ENCODE measurements at regions not wholly inside any gene's neighbourhood (a gene's known extent, or its start where the extent isn't known, plus 50 kb on each side); places are given as distances from the start of the nearest gene placed in this dataset.

DNA sequence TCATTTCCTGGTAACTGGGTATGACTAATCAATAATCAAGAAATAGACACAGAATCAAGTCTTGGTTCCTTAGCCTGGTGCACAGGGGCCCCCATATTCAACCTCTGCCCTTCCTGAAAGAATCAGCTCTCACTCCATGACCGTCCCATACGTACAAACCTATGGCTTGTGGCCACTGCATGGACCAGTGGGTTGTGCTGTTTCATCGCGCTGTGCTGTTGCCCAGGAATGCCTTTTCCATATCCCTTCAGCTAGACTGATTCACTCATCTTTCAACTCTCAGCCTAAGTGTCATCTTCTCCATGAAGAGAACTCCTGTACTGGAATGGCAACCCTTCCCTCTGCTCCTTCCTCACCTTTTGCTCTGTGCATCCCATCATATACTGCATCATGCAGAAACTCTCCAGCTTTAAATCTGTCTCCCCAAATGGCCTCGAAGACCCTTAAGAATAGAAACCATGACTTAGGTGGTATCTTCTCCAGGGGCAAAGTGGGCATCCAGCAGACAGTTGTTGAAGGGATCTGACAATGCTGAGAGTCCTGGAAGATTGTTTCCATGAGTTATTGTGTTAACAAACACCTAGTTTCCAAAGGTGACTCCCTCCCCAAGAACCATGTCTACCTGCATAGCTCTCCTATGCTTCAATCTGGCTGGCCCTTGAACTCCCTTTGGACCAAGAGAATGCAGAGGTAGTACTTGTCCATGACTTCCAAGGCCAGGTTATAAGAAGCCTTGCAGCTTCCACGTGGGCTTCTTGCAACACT lies 180.8 kb downstream of the ACTL7B start:
- DNase-seq = no peak

DNA sequence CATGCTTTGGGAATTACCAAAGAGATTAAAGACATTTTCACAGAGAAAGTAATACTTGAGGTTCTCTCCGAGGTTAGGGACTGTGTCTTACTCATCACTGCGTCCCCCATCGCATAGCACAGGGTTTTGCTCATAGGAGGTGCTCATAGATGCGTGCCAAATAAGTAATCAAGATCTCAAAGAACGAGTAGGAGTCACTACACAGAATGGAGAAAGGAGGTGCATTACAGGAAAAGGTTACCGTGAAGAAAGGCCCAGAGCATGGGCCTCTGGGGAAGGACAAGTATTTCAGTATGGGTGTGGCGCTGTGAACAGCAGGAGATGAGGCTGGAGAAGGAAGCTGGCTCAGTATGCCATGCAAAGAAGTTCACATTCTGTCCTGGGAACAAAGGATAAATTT lies 182.4 kb downstream of the ACTL7B start:
- DNase-seq = no peak

DNA sequence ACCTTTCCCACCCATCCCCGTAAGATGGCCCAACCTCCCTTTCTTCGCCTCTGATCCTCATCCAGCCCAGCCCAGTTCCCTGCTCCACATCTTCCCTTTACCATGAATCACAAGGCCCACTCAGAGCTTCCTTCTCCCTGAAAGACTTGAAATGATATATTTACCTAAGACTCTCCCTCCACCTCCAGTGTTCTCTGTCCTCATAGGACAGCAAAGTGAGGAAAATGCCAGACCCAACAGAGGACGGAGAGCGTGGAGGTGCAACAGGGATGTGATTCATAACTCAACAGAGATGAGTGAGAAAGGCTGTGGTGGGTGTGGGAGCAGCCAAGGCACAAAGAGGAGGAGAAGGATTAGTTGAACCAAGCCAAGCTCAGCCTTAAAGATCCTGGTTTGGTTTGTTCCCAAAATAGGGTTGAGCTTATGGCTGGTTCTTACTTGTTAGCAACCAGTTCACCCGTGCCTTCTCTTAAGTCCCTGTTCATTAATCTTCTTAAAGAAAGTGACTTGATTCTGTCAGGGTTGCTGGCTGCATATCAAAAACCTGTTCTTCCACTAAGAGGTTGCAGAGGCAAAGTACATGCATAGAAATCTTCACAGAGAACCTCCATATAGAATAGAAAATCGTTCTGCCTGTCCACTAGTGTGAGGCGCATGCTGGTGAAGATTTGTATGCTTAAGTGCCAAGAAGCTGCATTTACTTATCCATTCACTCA lies 183.2 kb downstream of the ACTL7B start:
- DNase-seq = no peak

DNA sequence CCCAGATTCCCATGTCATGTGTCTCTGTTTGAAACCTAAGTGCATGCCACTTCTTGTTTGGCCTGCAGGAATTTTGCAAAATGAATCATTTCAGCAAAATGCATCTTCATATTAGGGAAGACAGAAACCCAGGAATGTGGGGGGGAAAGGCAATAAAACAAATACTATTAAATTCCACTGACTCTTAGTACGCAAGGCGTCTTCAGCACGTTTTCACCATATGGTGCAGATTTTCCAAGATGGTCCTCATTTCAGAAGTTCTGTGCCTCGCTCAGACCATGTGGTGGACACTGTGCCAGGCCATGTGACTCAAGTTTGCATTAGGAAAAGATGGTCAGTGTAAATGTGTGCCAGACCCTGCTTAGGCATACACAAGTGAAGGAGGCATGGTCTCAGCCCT lies 184.0 kb downstream of the ACTL7B start:
- no peak for DNase-seq

DNA sequence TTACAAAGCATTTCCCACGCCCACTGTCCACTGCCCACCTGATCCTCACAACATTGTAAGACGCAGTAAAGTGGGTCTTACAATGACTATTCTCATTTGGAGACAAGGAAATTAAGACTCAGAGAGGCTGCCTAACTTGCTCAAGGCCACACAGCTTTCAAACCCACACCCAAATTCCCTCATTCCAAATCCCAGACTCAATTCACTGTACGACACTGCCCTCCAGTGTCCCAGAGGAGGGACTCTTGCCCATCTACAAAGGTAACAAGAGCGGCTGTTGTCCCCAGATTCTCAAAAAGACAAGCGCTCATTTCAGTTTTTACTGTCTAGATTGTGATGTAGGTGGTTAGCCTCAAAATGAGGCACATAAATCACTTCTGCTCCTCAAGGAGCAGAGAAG lies 184.6 kb downstream of the ACTL7B start:
- DNase-seq = no peak

DNA sequence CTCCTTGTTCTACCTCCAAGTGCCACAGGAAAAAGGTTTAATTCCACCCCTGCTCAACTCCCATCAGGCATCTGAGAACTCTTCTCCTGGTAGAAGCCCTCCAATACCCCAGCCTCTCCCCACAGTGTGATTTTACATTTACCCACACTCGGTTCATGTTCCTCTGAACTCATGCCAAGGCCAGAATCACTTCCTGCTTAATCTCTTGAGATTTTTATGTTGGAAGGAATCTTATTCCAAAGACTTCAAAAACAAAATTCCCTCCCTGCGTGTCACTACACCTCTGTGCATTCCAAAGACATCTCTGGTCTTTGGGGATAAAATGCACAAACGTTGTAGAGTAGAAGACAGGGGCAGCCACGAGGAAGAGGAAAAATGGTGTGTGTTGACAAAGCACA lies 186.8 kb downstream of the ACTL7B start:
- no peak for DNase-seq

DNA sequence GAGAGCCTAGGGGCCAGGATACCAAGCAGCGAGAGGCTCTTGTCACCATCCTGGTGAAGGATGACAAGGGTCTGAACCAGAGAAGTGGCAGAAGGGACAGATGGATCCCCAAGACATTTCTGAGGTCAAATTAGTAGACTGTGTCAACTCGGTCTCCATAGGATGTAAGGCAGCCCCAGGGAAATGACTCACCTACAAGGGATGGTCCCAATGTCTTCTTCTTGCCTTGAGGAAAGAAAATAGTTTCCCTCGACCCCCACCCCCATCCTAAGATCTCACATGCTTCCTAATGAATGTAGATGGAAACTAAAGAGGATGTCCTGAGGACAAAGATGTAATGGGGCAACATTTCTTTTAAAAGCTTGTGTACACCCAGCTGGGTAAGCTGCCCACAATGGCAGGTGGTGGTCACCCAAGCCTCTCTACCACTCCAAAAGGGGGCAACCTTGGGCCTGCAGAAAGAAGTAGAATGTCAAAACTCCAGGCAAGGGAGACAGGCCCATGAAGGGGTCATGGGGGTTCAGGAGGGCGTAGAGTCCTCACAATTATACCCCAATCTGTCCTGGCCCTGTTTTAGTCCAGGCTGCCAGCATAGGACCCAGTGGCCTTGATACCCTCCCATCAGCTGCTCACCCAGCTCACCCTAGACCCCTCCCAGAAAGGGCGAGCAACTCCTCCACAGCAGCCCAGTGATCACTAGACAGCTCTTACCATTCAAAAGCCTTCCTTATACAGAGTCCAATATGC lies 187.4 kb downstream of the ACTL7B start:
- DNase-seq = no peak

DNA sequence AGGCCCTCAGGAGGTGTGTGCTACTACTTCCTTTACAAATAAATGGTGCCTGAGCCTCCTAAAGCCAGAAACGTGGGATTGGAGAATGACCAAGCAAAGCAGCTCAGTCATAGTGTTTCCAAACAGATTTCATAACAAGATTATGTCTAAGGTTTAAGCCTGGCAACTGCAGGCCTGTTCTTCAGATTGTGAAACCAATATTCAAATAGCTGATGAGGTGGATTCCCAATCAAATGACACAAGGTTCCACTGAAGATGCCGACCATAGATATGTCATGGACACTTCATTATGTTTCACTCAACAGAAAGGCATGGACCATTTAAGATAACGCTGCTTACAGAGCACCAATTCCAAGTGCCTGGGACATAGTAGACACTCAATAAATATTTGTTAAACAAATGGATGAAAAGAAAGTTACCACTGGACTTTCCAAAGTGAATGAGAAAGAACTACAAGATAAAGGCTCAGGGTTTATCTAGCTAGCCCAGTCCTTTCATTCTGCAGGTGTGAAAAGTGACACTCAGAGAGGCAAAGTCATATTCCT lies 189.5 kb downstream of the ACTL7B start:
- DNase-seq = no peak

DNA sequence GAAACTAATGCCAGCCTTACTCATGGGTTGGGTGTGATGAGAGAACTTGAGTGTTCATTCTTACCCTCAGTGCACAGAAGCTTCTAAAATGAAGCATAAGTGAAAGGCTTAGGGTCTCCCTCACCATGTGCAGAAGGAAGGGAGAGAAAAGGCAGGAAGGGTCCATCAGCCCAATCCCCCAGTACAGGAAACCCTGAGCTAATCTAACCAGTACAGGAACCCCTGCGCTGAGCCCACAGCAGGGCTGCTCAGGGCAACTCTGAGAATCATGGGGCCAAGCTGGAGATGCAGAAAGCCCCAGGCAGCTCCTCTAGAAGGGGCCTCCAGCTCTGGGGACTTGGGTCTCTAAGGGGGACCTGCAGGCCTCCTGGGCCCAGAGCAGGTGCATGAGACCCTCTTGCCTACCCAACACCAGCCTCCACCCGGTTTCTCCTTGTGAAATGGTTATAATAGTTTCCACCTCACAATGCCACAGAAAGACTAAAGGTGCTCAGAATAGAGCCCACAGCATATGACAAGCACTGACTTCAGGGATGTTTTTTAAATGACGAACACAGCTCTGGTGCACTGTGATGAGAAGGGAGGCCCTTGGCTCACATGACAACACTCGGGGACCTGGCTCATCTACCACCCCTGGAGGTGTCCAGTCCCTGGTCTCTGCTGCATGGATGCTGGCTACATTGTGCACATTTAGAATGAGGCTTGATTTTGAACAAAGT lies 190.1 kb downstream of the ACTL7B start:
- no peak for DNase-seq

DNA sequence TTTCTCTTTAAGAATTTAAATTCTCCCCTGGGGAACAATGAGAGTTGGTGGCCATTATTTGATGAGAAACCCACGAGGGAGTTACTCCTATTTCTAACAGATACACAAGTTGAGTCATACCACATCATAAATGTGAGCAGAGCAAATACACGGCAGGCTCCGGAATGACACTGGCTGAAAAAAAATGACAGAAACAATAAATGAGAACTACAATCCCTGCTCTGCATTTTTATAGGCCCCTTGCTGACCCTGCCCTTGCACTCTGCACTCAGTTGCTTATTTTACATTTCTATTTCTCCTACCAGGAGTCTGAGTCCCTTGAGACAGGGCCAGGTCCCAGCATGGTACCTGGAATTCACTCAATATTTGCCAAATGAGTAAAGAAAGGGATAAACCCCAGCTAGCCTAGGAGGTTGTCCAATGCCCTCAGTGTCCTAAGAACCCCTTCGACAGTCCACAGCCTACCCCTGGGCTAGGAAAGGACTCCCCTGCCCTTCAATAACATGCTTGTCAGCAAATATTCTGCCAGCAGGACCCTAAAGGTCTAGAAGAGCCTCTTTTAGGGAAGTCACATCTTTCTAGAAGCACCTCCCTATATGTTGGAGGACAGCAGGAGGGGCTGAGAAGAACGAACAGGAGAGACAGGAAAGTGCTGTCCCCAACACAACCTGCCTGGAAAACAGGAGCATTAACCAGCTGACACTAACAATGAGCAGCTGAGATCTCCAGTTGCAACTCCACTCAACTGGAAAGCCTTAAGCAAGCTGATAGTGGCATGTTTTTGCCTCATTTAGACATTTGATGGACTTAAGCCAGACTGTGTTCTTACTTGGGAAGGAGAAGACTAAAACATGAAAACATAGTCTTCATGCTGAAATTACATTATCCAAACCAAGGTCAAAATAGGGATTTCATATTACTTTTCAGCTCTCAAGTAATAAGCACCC lies 191.2 kb downstream of the ACTL7B start:
- no peak for DNase-seq

DNA sequence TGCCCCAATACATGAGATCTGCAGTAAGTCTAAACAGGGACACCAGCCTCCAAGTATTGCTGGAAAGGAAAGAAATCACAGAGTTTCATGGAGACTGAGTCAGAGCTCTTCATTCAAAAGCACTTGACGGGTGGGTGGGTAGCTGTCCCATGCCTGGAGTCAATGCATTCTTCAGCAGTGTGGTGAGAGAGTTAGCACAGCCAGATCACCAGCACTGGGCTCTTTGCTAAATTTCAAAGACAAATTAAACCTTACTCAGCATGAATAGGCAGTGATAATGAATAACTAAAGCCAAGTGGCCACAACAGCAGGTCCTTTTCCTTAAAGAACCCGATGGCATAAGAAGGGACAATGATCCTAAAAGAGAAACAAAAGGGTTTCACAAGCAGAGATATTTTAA lies 192.4 kb downstream of the ACTL7B start:
- DNase-seq = no peak

DNA sequence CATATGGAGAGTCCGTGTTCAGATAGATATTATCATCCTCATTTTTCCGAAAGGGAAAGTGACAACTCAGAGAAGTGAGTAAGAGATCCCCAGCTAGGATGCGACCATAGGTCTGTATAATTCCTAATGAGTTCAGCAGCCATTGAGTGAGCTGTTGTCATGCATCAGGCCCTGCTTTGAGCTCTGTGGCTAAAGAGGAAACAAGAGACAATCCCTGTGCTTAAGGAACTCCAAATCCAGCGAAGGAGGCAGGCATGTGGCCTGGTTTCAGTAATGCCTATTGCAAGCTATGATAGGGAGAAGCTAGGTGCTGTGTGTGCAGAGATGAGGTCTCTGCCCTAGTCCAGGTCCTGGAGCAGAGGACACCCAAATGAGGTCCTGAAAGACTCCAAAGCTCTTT lies 192.8 kb downstream of the ACTL7B start:
- no peak for DNase-seq

DNA sequence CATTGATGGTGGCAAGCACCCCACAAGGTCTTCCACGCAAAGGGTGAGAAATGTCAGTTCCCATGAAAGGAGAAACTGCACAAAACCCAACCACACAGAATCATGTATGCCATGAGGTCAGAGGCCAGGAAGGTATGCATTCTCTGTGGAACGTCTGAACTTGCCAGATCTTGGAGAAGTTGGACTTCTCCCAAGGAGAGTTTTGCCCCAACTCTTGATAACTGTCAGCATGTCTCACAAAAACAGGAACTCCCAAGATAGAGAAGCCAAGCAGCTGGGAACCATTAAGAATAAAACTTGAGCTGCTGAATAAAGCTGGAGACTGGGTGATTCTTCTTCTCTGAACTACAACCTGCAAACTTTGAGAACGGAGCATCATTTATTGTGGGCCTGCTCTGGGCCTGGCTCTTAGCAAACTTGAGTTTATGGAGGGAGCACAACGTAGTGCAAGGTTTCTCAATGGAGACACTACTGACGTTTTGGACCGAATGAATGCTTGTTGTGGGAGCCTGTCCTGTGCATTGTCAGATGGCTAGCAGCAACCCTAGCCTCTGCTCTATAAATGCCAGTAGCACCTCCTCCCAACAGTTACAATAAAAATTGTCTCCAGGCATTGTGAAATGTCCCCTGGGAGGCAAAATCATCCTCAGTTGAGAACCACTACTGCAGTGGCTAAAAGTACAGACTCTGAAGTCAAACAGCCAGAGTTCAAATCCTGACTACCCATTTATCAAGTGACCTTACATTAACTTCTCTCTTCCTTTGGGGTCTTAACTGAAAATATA lies 193.5 kb downstream of the ACTL7B start:
- DNase-seq = no peak

DNA sequence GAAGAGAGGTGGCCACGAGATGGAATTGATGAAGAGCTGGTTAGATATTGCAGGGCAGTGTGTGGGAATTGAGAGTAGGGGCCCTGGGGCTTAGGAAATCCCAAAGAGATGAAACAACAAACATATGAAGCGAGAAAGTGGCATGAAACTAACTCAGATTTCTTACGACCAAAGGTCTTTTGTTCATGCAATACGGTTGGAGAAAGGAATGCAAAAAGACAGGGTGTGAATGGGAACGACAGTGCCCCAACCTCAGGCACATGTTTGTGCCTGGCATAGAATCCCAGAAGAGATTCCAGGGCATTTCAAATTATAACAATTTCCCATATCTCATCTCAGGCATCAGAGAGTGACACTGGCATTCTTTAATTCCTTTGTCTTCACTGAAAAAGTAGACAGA lies 199.2 kb downstream of the ACTL7B start:
- DNase-seq = no peak

DNA sequence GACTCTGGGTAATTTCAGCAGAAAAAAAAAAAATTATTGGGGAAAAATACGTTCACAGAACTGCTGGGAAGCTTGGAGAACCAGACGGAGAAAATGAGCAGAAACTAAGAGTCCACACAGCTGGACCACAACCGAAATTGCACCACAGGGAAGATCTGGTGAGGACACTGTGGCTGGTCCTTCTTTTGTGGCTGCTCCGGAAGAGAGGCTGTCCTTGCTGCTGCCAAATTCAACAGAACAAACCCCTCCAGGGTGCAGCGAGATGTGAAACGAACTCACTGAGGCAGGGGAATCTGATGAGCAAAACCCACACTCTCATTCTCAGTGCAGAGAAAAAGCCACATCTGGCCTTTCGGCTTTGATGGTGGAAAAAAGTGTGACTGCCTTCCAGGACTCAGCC lies 200.0 kb downstream of the ACTL7B start:
- DNase-seq = no peak

DNA sequence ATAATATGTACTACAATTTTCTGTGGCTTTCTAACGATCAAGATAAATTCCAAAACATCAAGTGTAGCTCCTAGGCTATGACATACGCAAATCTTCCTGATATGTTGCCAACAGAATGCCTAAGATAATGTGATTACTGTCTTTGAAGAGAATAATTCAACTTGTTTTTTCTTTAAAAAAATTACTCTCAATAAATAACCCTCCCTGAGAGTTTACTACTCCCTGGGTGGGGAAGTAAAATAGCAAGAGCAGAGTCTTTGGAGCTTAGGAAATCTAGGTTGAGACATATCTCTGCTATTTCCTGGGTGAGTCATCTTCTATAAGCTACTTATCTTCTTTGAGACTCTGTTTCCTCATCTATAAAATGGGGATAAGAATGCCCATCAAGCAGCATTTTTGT lies 201.2 kb downstream of the ACTL7B start:
- no peak for DNase-seq

DNA sequence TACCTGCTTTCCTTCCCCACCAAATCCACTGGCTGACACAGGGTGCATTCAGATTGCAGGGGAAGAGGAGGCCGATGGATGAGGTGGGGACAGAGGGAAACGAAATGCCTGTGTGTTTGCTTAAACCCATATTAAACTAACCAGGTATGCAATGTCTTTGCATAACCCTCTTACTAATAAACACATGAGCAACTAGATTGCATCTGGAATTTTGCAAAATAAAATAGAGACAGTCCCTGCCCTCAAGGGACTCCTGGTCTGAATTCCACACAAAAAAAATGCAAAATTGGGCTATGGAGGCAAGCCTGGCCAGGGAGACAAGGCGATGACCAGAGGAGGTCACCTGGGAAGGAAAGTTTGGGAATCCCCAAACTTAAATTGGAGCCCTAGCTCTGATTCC lies 202.9 kb downstream of the ACTL7B start:
- no peak for DNase-seq

DNA sequence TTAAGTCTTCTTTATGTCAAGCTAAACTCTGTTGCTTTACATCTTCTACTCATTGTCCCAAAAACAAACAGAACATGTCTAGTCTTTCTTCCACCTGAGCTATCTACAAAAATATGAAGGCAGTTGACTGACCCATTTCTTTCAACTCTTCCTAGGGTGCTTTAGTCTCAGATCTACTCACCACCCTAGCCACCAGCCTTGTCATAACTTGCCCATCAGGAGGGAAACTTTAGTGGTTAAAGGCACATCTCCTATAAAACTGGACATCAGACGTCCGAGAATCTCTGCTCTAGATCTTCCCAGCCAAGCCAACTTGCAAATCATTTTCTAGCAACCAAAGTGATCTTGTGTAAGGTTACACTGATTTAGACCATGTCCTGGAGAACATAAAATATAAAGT lies 205.0 kb downstream of the ACTL7B start:
- DNase-seq = no peak

DNA sequence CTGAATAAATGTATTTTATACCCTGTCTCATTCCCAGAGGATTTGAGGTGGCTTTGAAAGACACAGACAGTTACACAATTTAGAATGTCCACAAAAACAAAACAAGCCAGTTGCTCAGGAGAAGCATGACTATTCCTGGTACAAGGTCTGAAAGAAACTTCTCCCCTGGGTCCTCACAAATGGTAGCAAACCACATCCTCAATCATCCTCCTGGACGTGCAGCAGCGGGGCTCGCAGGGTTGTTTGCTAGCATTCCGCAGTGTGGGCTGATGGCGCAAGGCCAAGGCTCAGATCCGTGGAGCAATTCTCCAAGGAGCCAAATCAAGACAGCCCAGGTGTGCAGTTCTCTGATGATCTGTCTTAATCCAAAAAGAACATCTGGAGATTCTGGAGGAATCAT lies 210.3 kb downstream of the ACTL7B start:
- no peak for DNase-seq

DNA sequence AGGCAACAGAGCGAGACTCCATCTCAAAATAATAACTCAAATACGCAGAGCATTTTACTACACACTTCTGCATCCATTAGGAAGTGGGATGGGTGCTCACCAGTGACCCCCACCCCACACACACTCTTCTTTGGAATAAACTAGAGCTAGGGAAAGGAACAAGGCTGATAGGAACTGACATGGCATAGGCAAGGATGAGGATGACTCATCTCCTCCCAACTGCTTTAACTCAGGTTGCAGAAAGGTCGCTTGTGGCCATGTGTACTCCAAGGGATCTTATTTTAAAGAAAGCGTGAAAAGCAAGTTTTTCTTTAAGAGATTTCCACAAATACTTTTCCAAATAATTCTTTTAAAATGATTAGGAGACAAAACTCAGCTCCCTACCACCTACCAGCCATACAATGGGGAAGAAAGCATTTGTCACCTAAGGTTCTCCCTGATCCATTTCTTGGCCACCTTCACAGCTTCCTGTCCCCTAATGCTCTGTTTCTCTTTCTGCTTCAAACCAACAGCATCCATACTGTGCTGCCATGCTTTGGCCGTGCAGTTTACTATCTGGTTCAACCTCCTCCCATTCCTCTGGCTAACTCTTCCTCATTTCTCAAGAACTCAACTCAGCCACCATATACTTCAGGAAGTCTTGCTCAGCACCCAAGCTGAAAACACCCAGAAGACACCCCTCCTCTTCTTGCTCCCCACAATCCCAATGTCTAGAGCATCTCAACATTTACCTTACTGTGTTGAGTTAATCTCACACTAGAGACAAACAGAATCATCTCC lies 211.9 kb downstream of the ACTL7B start:
- DNase-seq = no peak

Data from CD4-positive, alpha-beta T cell treated with Interleukin-4 for 4 hours (primary cell).